ENCODE measurements at regions not wholly inside any gene's neighbourhood (a gene's known extent, or its start where the extent isn't known, plus 50 kb on each side); places are given as distances from the start of the nearest gene placed in this dataset.

GRCh38 chr18:2108591-2108990 lies 462.7 kb downstream of the METTL4 start:
- CTCF ChIA-PET = interaction anchor here (0.6 to 1.0 kb wide), 3 partner anchors 9 to 1928 kb away, joined by 3 read pairs; no protein-coding TSS in a partner anchor
- POLR2A ChIA-PET (ENCODE audit: low non-redundant PET) = no interaction called here
- DNase-seq (ENCODE audit: low spot score) = no peak
- TF ChIP-seq CTCF (conservative IDR thresholded peaks at IDR 0.05; ENCODE audit: low read depth) = no peak
- H3K27ac ChIP-seq = no peak overlapping the region

GRCh38 chr18:2111456-2111855 lies 459.8 kb downstream of the METTL4 start:
- peak; percentile 23 for DNase-seq (ENCODE audit: low spot score)
- H3K27ac ChIP-seq = peak overlapping the region; percentile 85; the same call in 1 of the 2 replicates
- POLR2A ChIA-PET (ENCODE audit: low non-redundant PET) = no interaction called here
- TF ChIP-seq CTCF (conservative IDR thresholded peaks at IDR 0.05; ENCODE audit: low read depth) = no peak
- CTCF ChIA-PET = interaction anchor here (0.8 kb wide), 1 partner anchor 448 kb away, joined by 3 read pairs; no protein-coding TSS in a partner anchor

- TF ChIP-seq CTCF (conservative IDR thresholded peaks at IDR 0.05; ENCODE audit: low read depth) = no peak
- POLR2A ChIA-PET (ENCODE audit: low non-redundant PET) = no interaction called here
- peak overlapping the region; percentile 85 for H3K27ac ChIP-seq
These were observed 458.8 kb downstream of the METTL4 start for GRCh38 chr18:2112435-2113045.

GRCh38 chr18:2114289-2114688 lies 457.0 kb downstream of the METTL4 start:
- POLR2A ChIA-PET (ENCODE audit: low non-redundant PET) = no interaction called here
- DNase-seq (ENCODE audit: low spot score) = no peak
- H3K27ac ChIP-seq = no peak overlapping the region
- TF ChIP-seq CTCF (conservative IDR thresholded peaks at IDR 0.05; ENCODE audit: low read depth) = no peak
- CTCF ChIA-PET = no interaction called here

More at GRCh38 chr18:2112435-2113045, 458.8 kb downstream of the METTL4 start:
- CTCF ChIA-PET = interaction anchor here (0.6 kb wide), 1 partner anchor 8 kb away, joined by 4 read pairs; no protein-coding TSS in a partner anchor
- DNase-seq (ENCODE audit: low spot score) = peak; percentile 57

- POLR2A ChIA-PET (ENCODE audit: low non-redundant PET) = no interaction called here
- CTCF ChIA-PET = no interaction called here
- DNase-seq (ENCODE audit: low spot score) = no peak
- no peak for TF ChIP-seq CTCF (conservative IDR thresholded peaks at IDR 0.05; ENCODE audit: low read depth)
- no peak overlapping the region for H3K27ac ChIP-seq
These were observed 456.5 kb downstream of the METTL4 start for GRCh38 chr18:2114765-2115164.

GRCh38 chr18:2121224-2121623 lies 450.1 kb downstream of the METTL4 start:
- ChIA-PET CTCF (interaction anchor here (0.6 to 1.0 kb wide), 6 partner anchors 9 to 1497 kb away, joined by 3 to 7 read pairs (median 4); no protein-coding TSS in a partner anchor), POLR2A (ENCODE audit: low non-redundant PET) (no interaction called here)
- DNase-seq (ENCODE audit: low spot score) = no peak
- no peak for TF ChIP-seq CTCF (conservative IDR thresholded peaks at IDR 0.05; ENCODE audit: low read depth)
- H3K27ac ChIP-seq = no peak overlapping the region
